Astrocyte (in vitro differentiated cells and primary cell): ENCODE measurements at regions not wholly inside any gene's neighbourhood (a gene's known extent, or its start where the extent isn't known, plus 50 kb on each side); places are given as distances from the start of the nearest gene placed in this dataset.

Experiments used
- DNase-seq: peaks from one replicate; pipeline ENCODE4 v3.0.0-alpha.2; 2010; ENCODE audit warnings: low read depth
- FAIRE-seq: peaks from 2 replicates; lab custom pipeline; 2011; peaks lifted over from hg19 to GRCh38; lab: Jason Lieb, UNC
- H2AFZ ChIP-seq: 2 replicates; pipeline ENCODE4 v1.6.0; 2012; ENCODE audit warnings: low read depth, low read length, inconsistent platforms
- H3K27ac ChIP-seq: 2 replicates; pipeline ENCODE4 v1.5.1; 2011; ENCODE audit warnings: low read depth, low read length, inconsistent platforms
- H3K27me3 ChIP-seq: 2 replicates; pipeline ENCODE4 v1.6.0; 2011; ENCODE audit warnings: low read length, inconsistent platforms; ENCODE audit not compliant: insufficient read depth
- H3K36me3 ChIP-seq: 2 replicates; pipeline ENCODE4 v1.5.1; 2011; ENCODE audit warnings: low read length, inconsistent platforms; ENCODE audit not compliant: insufficient read depth
- H3K4me1 ChIP-seq: 2 replicates; pipeline ENCODE4 v1.5.1; 2011; ENCODE audit warnings: low read length, inconsistent platforms; ENCODE audit not compliant: insufficient read depth
- H3K4me2 ChIP-seq: 2 replicates; pipeline ENCODE4 v1.6.0; 2012; ENCODE audit warnings: low read length, inconsistent platforms
- H3K4me3 ChIP-seq: 2 replicates; pipeline ENCODE4 v1.5.1; 2011; ENCODE audit warnings: low read depth, mild to moderate bottlenecking, low read length, inconsistent platforms; ENCODE audit not compliant: insufficient read depth
- H3K79me2 ChIP-seq: 2 replicates; pipeline ENCODE4 v1.6.0; 2012; ENCODE audit warnings: mild to moderate bottlenecking, low read length, inconsistent platforms; ENCODE audit not compliant: insufficient read depth
- H3K9ac ChIP-seq: 2 replicates; pipeline ENCODE4 v1.6.0; 2012; ENCODE audit warnings: mild to moderate bottlenecking, low read length, inconsistent platforms
- H3K9me3 ChIP-seq: 2 replicates; pipeline ENCODE4 v1.5.1; 2012; ENCODE audit warnings: low read depth, mild to moderate bottlenecking, low read length, inconsistent platforms; ENCODE audit not compliant: insufficient read depth
- H4K20me1 ChIP-seq: 2 replicates; pipeline ENCODE4 v1.6.0; 2012; ENCODE audit warnings: low read length, inconsistent platforms; ENCODE audit not compliant: insufficient read depth
- H3K27ac Mint-ChIP-seq: one replicate; pipeline ENCODE4 v1.8.0; 2021; ENCODE audit warnings: mild to moderate bottlenecking, mixed read lengths; ENCODE audit not compliant: unreplicated experiment
- H3K27me3 Mint-ChIP-seq: one replicate; pipeline ENCODE4 v1.8.0; 2021; ENCODE audit warnings: low read depth, mixed read lengths; ENCODE audit not compliant: unreplicated experiment
- H3K36me3 Mint-ChIP-seq: one replicate; pipeline ENCODE4 v1.8.0; 2021; ENCODE audit warnings: low read depth, mixed read lengths; ENCODE audit not compliant: unreplicated experiment
- H3K4me1 Mint-ChIP-seq: one replicate; pipeline ENCODE4 v1.8.0; 2021; ENCODE audit warnings: low read depth, mixed read lengths; ENCODE audit not compliant: unreplicated experiment
- H3K4me3 Mint-ChIP-seq: one replicate; pipeline ENCODE4 v1.8.0; 2021; ENCODE audit warnings: mild to moderate bottlenecking, moderate library complexity, mixed read lengths; ENCODE audit not compliant: unreplicated experiment
- H3K9me3 Mint-ChIP-seq: one replicate; pipeline ENCODE4 v1.8.0; 2021; ENCODE audit warnings: mild to moderate bottlenecking, mixed read lengths; ENCODE audit not compliant: unreplicated experiment
- CTCF ChIP-seq: IDR thresholded peaks from 2 replicates; pipeline ENCODE4 v1.5.1; 2011; ENCODE audit warnings: low read depth, mild to moderate bottlenecking, inconsistent platforms, low read length, moderate library complexity; ENCODE audit not compliant: insufficient read depth
- EZH2 ChIP-seq: IDR thresholded peaks from 2 replicates; pipeline ENCODE4 v1.6.1; 2012; ENCODE audit warnings: mild to moderate bottlenecking, low read length, inconsistent platforms; ENCODE audit not compliant: insufficient read depth

GRCh38 chr4:23322732-23323131 lies 567.1 kb downstream of the PPARGC1A start:
- Histone ChIP-seq H4K20me1 (no peaks in the 10 kb centered on the region), H3K9ac (no peak overlapping the region), H3K4me1 (peaks cover 10% of the 10 kb centered on the region), H3K27ac (no peak overlapping the region), H2AFZ (no peak overlapping the region), H3K27me3 (no peaks in the 10 kb centered on the region), H3K79me2 (no peaks in the 10 kb centered on the region), H3K4me3 (no peak overlapping the region), H3K4me2 (no peak overlapping the region), H3K9me3 (no peaks in the 10 kb centered on the region), H3K36me3 (no peaks in the 10 kb centered on the region)
- no peak for TF ChIP-seq CTCF
- TF ChIP-seq EZH2, result no peak
- H3K4me3 Mint-ChIP-seq, result no peak overlapping the region
- H3K27ac Mint-ChIP-seq, result no peak overlapping the region
- no peaks in the 10 kb centered on the region for H3K36me3 Mint-ChIP-seq
- no peak for FAIRE-seq
- no peaks in the 10 kb centered on the region for H3K27me3 Mint-ChIP-seq
- DNase-seq, result no peak
- peaks cover 14% of the 10 kb centered on the region for H3K4me1 Mint-ChIP-seq
- H3K9me3 Mint-ChIP-seq, result no peaks in the 10 kb centered on the region

- DNase-seq, result no peak
- H3K27me3 ChIP-seq, result no peaks in the 10 kb centered on the region
- H2AFZ ChIP-seq, result no peak overlapping the region
- H3K4me2 ChIP-seq, result no peak overlapping the region
- no peaks in the 10 kb centered on the region for H4K20me1 ChIP-seq
- H3K36me3 Mint-ChIP-seq, result no peaks in the 10 kb centered on the region
- peaks cover 14% of the 10 kb centered on the region for H3K4me1 Mint-ChIP-seq
- no peaks in the 10 kb centered on the region for H3K9me3 ChIP-seq
- H3K4me3 ChIP-seq, result no peak overlapping the region
- TF ChIP-seq EZH2 (no peak), CTCF (no peak)
- H3K27ac Mint-ChIP-seq, result no peak overlapping the region
- no peak overlapping the region for H3K9ac ChIP-seq
- no peak overlapping the region for H3K27ac ChIP-seq
- H3K27me3 Mint-ChIP-seq, result no peaks in the 10 kb centered on the region
- H3K4me3 Mint-ChIP-seq, result no peak overlapping the region
- no peaks in the 10 kb centered on the region for H3K9me3 Mint-ChIP-seq
- H3K4me1 ChIP-seq, result peaks cover 10% of the 10 kb centered on the region
- no peak for FAIRE-seq
- H3K79me2 ChIP-seq, result no peaks in the 10 kb centered on the region
- H3K36me3 ChIP-seq, result no peaks in the 10 kb centered on the region
Measured at GRCh38 chr4:23320931-23321587, 568.8 kb downstream of the PPARGC1A start.

- Histone ChIP-seq H3K4me2 (no peak overlapping the region), H3K27ac (no peak overlapping the region), H4K20me1 (no peaks in the 10 kb centered on the region), H3K4me3 (no peak overlapping the region), H3K9me3 (no peaks in the 10 kb centered on the region), H3K79me2 (no peaks in the 10 kb centered on the region), H2AFZ (no peak overlapping the region), H3K27me3 (no peaks in the 10 kb centered on the region), H3K36me3 (no peaks in the 10 kb centered on the region), H3K9ac (no peak overlapping the region), H3K4me1 (no peaks in the 10 kb centered on the region)
- no peak overlapping the region for H3K27ac Mint-ChIP-seq
- H3K4me1 Mint-ChIP-seq, result peaks cover 5% of the 10 kb centered on the region
- FAIRE-seq, result no peak
- no peak overlapping the region for H3K4me3 Mint-ChIP-seq
- TF ChIP-seq EZH2, result no peak
- TF ChIP-seq CTCF, result no peak
- DNase-seq, result no peak
- H3K9me3 Mint-ChIP-seq, result no peaks in the 10 kb centered on the region
- H3K27me3 Mint-ChIP-seq, result no peaks in the 10 kb centered on the region
- H3K36me3 Mint-ChIP-seq, result no peaks in the 10 kb centered on the region
Measured at GRCh38 chr4:23312686-23313085, 577.2 kb downstream of the PPARGC1A start.
